ACC112 (cell line): ENCODE measurements at regions not wholly inside any gene's neighbourhood (a gene's known extent, or its start where the extent isn't known, plus 50 kb on each side); places are given as distances from the start of the nearest gene placed in this dataset.
A peak's percentile ranks its signal among the peaks of the same experiment; 100 is the strongest.

Experiments
- H2AFZ ChIP-seq: fragments of 200-600 bp; sonication (generic); one replicate; pipeline ENCODE4 v1.6.0; 2017; ENCODE audit warnings: antibody characterized with exemption, low read length; ENCODE audit not compliant: unreplicated experiment
- H3K27ac ChIP-seq: fragments of 200-600 bp; sonication (generic); 2 replicates; pipeline ENCODE4 v1.5.1; 2014; ENCODE audit warnings: low read depth, mild to moderate bottlenecking, antibody characterized with exemption, low read length, moderate library complexity
- H3K27me3 ChIP-seq: fragments of 200-600 bp; sonication (generic); 2 replicates; pipeline ENCODE4 v1.6.1; 2014; ENCODE audit warnings: mild to moderate bottlenecking, antibody characterized with exemption, low read length, moderate library complexity, mixed read lengths; ENCODE audit not compliant: insufficient read depth
- H3K36me3 ChIP-seq: fragments of 200-600 bp; sonication (generic); 2 replicates; pipeline ENCODE4 v1.6.1; 2016; ENCODE audit warnings: mild to moderate bottlenecking, antibody characterized with exemption, low read length, moderate library complexity, mixed read lengths; ENCODE audit not compliant: insufficient read depth
- H3K4me1 ChIP-seq: fragments of 200-600 bp; sonication (generic); one replicate; pipeline ENCODE4 v1.6.1; 2016; ENCODE audit warnings: low read length, mixed read lengths; ENCODE audit not compliant: insufficient read depth, unreplicated experiment, control insufficient read depth
- H3K4me3 ChIP-seq: fragments of 200-600 bp; sonication (generic); 2 replicates; pipeline ENCODE4 v1.5.1; 2014; ENCODE audit warnings: mild to moderate bottlenecking, low read depth, low read length
- H3K79me2 ChIP-seq: fragments of 200-600 bp; sonication (generic); one replicate; pipeline ENCODE4 v1.6.0; 2016; ENCODE audit warnings: low read length; ENCODE audit not compliant: control insufficient read depth, unreplicated experiment, insufficient read depth

- Histone ChIP-seq H3K4me1 (peaks cover 52% of the 10 kb centered on the region), H2AFZ (no peak overlapping the region), H3K27me3 (no peaks in the 10 kb centered on the region), H3K79me2 (peaks cover 69% of the 10 kb centered on the region), H3K4me3 (no peak overlapping the region), H3K27ac (no peak overlapping the region), H3K36me3 (no peaks in the 10 kb centered on the region)
Measured at GRCh38 chr17:77445760-77446532, 305.2 kb downstream of the SEC14L1 start.

- Histone ChIP-seq H3K79me2 (peaks cover 70% of the 10 kb centered on the region), H2AFZ (no peak overlapping the region), H3K36me3 (no peaks in the 10 kb centered on the region), H3K27ac (no peak overlapping the region), H3K4me3 (no peak overlapping the region), H3K27me3 (no peaks in the 10 kb centered on the region), H3K4me1 (peaks cover 58% of the 10 kb centered on the region)
Measured at GRCh38 chr17:77446940-77447634, 306.3 kb downstream of the SEC14L1 start.

GRCh38 chr17:77449373-77449907, 308.7 kb downstream of the SEC14L1 start:
- Histone ChIP-seq H3K36me3 (no peaks in the 10 kb centered on the region), H3K27me3 (no peaks in the 10 kb centered on the region), H3K27ac (peak overlapping the region; percentile 84), H3K79me2 (peaks cover 79% of the 10 kb centered on the region), H3K4me1 (peaks cover 55% of the 10 kb centered on the region), H3K4me3 (peak overlapping the region; percentile 74; the same call in 1 of the 2 replicates), H2AFZ (no peak overlapping the region)

GRCh38 chr17:77449908-77450741, 309.4 kb downstream of the SEC14L1 start:
- Histone ChIP-seq H3K4me1 (peaks cover 48% of the 10 kb centered on the region), H3K27me3 (no peaks in the 10 kb centered on the region), H3K4me3 (peak overlapping the region; percentile 74), H3K36me3 (no peaks in the 10 kb centered on the region), H3K27ac (peak overlapping the region; percentile 84), H3K79me2 (peaks cover 79% of the 10 kb centered on the region), H2AFZ (no peak overlapping the region)

- Histone ChIP-seq H3K27ac (peak overlapping the region; percentile 84), H3K27me3 (no peaks in the 10 kb centered on the region), H3K4me1 (peaks cover 43% of the 10 kb centered on the region), H3K4me3 (peak overlapping the region; percentile 74), H2AFZ (no peak overlapping the region), H3K36me3 (no peaks in the 10 kb centered on the region), H3K79me2 (peaks cover 79% of the 10 kb centered on the region)
Measured at GRCh38 chr17:77450742-77451244, 310.0 kb downstream of the SEC14L1 start.

- Histone ChIP-seq H3K4me1 (peaks cover 39% of the 10 kb centered on the region), H3K79me2 (peaks cover 80% of the 10 kb centered on the region), H3K27ac (peak overlapping the region; percentile 84; the same call in 1 of the 2 replicates), H2AFZ (no peak overlapping the region), H3K27me3 (no peaks in the 10 kb centered on the region), H3K36me3 (no peaks in the 10 kb centered on the region), H3K4me3 (peak overlapping the region; percentile 74)
Measured at GRCh38 chr17:77451245-77451893, 310.6 kb downstream of the SEC14L1 start.

- Histone ChIP-seq H3K36me3 (no peaks in the 10 kb centered on the region), H3K27me3 (no peaks in the 10 kb centered on the region), H3K27ac (peak overlapping the region; percentile 84; the same call in 1 of the 2 replicates), H3K4me1 (peaks cover 39% of the 10 kb centered on the region), H3K79me2 (peaks cover 82% of the 10 kb centered on the region), H3K4me3 (peak overlapping the region; percentile 74), H2AFZ (no peak overlapping the region)
Measured at GRCh38 chr17:77451894-77452852, 311.4 kb downstream of the SEC14L1 start.

- H3K4me1 ChIP-seq = peaks cover 39% of the 10 kb centered on the region
- no peaks in the 10 kb centered on the region for H3K36me3 ChIP-seq
- H3K27ac ChIP-seq = no peak overlapping the region
- no peak overlapping the region for H2AFZ ChIP-seq
- no peak overlapping the region for H3K4me3 ChIP-seq
- H3K79me2 ChIP-seq = peaks cover 87% of the 10 kb centered on the region
- no peaks in the 10 kb centered on the region for H3K27me3 ChIP-seq
Measured at GRCh38 chr17:77453613-77454241, 313.0 kb downstream of the SEC14L1 start.
